ENCODE measurements at regions not wholly inside any gene's neighbourhood (a gene's known extent, or its start where the extent isn't known, plus 50 kb on each side); places are given as distances from the start of the nearest gene placed in this dataset.
"Not testable (repeated sequence)": the region's sequence is repeated elsewhere in the genome, so short reads cannot be mapped to it uniquely, and the experiment has no call there.

DNA sequence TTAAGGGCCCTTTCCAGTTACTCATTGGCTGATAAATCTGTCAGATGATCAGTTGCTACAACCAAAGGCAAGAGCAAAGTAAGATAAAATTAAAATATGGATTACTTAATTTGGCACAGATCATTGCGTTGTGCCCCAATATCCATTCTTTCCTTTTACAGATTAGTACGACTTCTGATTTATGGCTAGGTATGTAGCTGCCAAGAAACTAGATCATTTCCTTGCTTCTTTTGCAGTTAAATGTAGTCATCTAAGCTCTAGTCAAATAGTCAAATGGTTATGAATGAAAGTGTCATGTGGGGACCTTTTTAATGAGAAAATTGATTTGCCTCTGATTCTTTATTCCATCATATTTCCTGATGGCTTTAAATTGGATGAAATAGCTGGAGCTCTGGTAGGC is 1039.9 kb upstream of the FLRT2 start:
- DNase-seq (ENCODE audit: low read depth in 2 of 2) = no peak

DNA sequence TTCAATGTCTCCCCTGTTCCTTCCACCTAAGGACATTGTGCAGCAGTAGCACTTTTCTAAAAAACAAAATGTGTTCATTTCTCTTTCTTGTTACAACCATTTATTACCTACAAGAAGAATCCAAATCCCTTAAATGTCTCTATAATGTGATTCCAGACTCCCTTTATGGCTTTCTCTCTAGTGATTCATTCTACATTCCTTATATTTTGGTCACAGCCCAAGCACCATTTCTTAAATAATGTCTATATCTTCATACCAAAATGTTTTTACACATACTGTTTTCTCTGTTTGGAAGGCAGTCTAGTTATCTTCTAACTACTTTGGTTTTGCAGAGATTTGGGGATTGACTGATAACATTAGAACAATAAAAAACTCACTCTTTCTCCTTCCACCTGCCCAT is 1037.3 kb upstream of the FLRT2 start:
- DNase-seq (ENCODE audit: low read depth in 2 of 2) = no peak

DNA sequence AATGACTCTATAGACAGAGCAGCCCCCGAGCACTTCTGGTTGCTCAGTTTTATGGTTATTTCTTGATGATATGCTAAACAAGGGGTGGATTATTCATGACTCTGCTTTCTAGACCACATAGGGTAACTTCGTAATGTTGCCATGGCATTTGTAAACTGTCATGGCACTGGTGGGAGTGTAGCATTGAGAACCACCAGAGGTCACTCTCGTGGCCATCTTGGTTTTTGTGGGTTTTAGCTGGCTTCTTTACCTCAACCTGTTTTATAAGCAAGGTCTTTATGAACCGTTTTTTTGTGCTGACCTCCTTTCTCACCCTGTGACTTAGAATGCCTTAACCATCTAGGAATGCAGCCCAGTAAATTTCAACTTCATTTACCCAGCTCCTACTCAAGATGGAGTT is 1036.2 kb upstream of the FLRT2 start:
- no peak for DNase-seq (ENCODE audit: low read depth in 2 of 2)

DNA sequence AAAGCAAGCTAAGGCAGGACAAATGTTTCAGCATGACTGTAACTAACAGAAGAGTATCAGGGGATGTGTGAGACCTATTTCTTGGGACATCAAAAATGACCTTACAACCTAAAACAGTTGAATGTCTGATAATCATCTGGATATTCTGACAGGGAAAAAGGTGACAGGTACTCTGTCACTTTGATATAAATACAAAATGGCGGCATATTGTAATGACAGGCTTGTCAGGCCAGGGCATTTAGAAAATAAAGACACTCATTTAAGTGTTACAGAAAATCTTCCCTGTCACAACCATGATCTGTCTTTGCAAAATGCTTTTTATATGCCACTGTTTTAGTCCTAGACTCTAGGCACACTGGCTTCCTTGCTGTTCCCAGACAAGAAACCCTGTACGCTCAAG is 1033.3 kb upstream of the FLRT2 start:
- no peak for DNase-seq (ENCODE audit: low read depth in 2 of 2)

DNA sequence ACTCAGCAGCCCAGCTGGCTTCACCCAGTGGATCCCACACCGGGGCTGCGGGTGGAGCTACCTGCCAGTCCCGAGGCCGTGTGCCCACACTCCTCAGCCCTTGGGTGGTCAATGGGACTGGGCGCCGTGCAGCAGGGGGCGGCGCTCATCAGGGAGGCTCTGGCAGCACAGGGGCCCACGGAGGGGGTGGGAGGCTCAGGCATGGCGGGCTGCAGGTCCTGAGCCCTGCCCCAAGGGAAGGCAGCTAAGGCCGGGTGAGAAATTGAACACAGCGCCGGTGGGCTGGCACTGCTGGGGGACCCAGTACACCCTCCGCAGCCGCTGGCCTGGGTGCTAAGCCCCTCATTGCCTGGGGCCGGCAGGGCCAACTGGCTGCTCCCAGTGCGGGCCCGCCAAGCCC is 1017.1 kb upstream of the FLRT2 start:
- not testable (repeated sequence) for DNase-seq (ENCODE audit: low read depth in 2 of 2)

DNA sequence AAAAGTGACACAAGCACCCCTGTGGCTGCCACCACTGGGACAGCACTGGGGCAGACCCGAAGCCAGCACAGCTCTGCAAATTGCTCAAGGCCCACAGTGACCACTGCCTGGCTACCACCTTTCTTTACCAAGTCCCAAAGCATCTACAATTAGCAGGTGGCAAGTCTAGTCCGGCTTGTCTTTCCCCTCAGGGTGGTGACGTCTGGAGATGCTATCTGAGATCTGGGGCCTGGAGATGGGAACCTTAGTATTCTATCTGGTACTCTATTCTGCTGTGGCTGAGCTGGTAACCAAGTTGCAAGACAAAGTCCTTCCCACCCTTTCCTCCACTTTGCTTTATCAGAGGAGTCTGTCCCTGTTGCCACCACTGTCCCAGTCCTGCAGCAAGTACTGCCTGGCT is 1010.1 kb upstream of the FLRT2 start:
- no peak for DNase-seq (ENCODE audit: low read depth in 2 of 2)

DNA sequence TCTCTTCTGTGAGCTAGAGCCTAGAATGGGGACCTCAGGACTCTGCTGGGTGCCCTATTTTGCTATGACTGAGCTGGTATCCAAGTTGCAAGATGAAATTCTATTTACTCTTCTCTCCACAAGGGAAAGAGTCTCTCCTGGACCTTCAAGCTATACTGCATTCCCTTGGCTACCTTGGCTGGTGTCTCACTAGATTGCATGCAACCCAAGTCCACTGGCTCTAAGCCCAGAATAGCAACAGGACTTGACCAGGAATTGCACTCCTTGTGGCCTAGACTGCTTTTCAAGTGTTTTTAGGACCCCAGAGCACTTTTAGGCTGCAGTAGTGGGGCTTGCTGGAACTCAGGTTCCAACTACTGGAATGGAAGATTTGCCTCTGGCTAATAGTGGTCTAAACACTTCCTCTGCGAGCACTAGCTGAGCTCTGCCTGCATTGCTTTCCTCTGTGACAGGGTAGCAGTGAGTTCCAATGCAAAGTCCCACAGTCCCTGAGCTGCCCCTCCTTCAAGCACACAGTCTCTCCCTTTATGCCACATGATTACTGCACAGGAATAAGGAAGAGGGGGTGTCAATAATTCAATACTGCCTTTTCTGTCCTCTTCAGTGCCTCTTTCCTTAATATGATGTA is 1009.1 kb upstream of the FLRT2 start:
- DNase-seq (ENCODE audit: low read depth in 2 of 2) = no peak

DNA sequence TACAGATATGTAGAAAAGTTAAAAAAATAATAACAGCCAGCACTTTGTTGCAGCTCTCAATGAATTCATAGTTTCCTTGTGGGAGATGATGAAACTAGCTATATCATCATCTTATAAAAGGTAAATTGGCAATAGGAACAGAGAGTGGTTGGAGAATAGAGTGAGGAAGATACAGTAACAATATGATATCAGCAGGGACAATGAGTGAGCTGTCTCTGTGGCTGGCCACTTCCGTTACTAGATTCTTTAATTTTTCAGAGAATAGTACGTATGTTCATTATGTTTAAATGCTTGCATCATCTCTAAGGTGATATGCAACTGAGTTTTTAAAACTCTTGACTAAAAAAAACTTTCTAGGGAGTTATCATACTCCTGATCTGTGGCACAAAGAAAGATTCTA is 1006.2 kb upstream of the FLRT2 start:
- DNase-seq (ENCODE audit: low read depth in 2 of 2) = no peak

DNA sequence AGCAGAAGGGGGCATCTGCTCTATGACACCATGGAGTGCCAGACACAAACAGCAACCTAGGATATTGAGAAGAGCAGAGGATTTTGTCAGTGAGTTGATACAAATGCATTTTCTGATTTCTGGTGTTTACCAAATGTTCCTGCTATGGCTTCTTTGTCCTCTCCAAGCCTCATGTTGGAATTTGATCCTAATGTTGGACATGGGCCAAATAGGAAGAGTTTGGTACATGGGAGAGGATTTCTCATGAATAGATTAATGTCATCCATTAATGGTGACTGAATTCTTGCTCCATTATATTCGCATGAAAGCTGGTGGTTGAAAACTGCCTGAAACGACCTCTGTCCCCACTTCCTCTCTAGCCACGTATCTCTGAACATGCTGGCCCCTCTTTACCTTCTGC is 1002.2 kb upstream of the FLRT2 start:
- no peak for DNase-seq (ENCODE audit: low read depth in 2 of 2)

DNA sequence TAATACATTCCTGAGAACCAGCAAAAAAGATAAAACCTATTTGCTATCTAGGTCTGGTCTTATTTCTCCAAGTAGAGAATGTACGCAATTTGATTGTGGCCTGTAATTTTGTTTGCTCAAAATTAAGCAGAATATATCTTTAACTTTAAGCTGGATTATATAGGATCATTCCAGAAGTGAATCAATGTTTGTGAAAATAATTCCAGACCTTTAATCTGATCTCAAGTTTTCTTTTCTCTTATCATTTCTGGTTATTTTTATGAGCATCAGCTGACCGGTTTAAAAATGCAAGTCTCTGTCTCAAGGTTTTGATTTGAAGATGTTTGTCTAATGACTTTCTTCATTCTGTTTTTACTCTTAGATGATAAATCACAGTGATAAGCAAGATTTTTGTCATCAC is 997.9 kb upstream of the FLRT2 start:
- DNase-seq (ENCODE audit: low read depth in 2 of 2) = no peak

DNA sequence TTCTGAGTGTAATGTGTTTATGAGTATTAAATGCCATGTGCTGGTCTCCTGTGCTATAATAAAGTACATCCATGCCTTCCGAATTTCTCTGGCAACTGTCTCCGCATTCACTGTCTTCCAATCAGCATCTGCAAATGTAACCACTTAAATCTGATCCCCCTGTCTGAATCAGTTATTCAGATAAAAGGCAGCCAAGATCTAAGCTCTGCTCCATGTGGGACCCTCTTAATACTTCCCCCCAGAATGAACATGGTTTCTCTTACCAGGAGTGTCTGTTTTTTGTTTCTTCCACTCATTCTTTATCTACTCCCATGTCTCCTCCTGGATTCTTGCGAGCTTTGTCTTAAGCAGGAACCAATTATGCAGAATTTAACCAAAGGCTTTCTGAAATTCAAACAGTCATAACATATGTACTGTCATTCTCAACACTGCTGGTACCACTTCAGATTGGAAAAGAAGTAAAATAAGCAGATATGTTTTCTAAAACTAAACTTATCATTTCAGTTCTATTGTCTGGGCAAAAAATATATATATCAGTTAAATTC is 996.7 kb upstream of the FLRT2 start:
- DNase-seq (ENCODE audit: low read depth in 2 of 2) = no peak

DNA sequence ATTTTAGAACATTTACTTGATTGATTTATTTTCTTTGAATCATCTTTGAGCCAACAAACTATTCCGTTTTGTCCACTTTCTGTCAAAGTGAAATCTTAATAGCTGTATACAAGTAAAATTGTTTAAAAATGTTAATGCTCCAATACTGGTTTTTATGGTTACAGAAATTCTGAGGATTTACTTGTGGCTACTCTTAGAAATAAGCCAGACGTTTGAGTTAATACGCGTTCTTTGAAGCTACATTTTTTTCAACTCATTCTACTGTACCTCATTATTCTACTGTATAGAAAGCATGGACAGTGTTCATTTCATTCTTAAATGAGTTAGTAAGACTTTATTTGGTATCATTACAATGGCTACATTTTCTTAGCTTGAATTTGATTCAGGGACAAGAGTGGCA is 996.2 kb upstream of the FLRT2 start:
- no peak for DNase-seq (ENCODE audit: low read depth in 2 of 2)

DNA sequence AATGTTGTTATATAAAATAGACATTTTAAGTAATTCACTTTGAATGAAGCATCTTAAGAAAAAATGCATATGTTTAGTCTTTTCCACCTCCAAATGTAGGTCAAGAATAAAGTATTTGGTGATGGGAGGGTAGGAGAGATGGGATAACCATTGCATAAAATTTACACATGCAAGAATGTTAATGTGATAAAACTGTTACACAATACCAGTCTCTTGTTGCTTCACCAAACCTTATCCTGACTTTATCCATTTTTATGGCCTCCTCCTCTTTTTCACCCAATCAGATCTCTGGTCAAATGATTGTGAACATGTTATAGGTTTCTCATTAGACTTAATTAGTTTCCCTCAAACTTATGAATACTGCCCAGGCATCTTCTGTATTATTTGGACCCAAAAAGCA is 994.5 kb upstream of the FLRT2 start:
- no peak for DNase-seq (ENCODE audit: low read depth in 2 of 2)

DNA sequence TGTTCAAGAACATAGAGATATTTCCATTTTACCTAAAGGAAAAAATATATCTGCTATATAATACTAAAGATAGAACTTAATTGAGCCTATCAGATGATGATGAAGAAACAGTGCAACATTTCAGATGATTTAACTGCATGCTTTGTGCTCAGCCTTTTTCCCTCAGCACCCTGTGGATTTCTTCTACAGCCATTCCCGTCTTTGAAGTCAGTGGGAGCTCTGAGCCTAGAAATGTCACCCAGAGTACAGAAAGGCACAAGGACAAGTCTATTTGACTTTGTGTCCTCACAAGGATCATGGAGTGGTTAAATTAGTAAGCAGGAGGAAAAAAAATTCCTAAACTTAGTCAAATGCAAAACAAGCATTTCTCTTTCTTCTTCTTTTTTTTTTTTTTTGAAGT is 994.0 kb upstream of the FLRT2 start:
- DNase-seq (ENCODE audit: low read depth in 2 of 2) = no peak

DNA sequence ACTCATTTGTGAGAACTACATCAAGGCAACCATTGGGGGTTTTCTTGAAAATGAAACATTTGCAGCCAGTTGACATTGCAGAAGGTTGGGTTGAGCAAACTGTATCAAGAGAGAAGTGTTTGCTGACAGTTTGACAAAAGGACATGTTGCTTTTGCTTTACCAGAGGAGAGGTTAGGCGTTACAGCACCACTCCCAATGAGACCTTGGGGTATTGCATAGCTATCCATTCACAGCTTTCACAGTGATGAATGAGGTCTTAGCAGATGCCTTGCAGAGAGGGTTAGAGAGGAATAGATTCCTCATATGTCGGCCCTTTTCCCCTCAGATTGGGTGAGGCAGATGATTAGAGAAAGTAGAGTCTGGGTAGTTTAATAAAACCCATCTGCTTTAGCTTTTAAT is 988.9 kb upstream of the FLRT2 start:
- no peak for DNase-seq (ENCODE audit: low read depth in 2 of 2)

DNA sequence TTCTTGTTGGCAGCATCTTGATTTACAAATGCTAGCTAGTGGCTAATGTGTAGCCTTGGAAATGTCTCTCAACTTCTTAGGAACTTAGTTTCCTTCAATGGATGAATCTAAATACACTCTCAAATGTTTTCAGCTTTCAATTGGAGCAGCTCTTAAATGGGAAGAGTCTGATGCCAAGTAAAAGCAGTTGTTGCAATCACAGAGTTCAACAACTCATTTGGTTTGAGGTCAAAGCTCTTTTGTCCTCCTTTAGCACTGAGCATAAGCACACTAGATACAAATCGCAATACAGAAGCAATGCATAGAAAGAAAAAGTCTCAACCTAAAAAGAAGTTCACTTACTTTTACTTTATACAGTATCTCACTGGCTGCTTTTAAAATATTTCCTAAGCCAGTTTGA is 986.1 kb upstream of the FLRT2 start:
- DNase-seq (ENCODE audit: low read depth in 2 of 2) = no peak

DNA sequence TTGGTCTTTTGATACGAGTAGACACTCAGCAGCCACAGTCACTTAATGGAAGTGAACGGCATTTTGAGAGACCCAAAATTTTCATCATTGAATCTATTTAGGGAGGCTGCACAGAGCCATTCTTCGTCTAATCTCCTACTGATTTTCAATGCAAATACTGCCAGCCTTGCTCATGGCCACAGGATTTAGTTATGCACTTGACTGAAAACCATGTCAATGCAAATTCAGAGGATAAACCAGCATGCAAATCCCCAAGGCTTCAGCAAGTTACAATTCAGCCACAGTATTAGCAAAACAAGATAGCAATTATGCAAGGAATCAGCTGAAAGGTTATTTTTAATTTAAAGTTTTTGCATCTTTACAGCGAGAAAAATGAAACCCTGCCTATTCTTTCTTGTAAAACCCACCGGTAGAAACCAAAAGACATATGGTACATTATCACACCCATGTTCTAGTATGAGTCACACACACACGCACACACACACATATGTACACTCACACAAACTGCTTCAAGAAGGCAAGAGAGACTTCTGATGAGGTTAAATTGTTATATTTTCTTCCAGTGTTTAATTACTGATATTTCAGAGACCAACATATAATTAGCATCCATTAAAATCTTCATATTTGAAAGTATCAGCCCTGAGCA is 985.3 kb upstream of the FLRT2 start:
- DNase-seq (ENCODE audit: low read depth in 2 of 2) = no peak

DNA sequence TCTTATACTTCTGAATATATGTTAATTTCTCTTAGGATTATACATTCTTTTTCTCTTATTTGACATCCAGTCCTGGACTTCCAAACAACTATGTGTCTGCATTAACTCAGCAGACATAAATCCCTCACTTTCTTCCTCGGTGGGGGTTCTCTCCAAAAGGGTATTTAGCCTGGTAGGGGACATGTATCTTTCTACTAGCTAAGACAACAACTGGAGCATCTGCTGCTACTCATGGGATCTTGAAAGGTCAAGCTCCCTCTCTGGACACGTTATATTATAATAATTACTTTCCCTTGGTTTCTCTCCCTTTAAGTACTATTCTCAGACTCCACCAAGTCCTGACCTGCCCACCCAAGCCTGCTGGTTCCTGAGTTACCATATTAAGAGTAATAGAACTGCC is 983.7 kb upstream of the FLRT2 start:
- no peak for DNase-seq (ENCODE audit: low read depth in 2 of 2)

DNA sequence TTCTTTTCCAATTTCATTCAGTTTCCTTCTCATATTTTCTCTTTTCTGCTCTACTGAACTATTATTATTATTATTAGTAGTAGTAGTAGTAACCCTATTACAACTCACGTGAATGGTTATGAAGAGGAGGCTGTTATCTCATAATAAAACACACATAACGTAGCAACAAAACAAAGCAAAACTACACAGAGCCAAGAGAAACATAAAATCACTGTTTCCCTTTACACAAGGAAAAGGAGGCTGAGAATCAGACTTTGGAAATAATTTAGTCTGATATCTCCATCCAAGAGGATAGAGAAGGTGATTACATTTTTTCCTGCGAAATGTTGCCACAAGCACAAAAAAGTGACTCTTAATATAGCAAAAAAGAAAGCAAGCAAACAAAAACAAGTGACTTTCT is 975.8 kb upstream of the FLRT2 start:
- DNase-seq (ENCODE audit: low read depth in 2 of 2) = no peak

DNA sequence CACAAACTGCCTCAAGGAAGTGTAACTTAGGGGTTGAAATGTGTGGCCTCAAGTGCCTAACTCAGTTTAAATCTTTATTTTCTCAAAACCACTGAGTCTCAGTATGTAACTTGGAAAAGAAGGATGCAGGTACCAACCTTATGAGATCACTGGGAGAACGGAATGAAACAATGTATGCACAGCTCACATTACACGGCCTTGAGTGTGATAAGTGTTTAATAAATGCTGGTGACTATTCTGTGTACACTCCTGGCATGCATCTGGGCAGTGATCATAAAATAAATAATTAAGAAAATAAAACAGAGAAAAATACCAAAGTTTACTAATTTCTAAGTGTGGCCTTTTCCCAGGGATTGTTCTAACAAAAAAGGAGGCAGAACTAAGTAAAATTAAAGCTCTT is 974.5 kb upstream of the FLRT2 start:
- DNase-seq (ENCODE audit: low read depth in 2 of 2) = no peak

DNA sequence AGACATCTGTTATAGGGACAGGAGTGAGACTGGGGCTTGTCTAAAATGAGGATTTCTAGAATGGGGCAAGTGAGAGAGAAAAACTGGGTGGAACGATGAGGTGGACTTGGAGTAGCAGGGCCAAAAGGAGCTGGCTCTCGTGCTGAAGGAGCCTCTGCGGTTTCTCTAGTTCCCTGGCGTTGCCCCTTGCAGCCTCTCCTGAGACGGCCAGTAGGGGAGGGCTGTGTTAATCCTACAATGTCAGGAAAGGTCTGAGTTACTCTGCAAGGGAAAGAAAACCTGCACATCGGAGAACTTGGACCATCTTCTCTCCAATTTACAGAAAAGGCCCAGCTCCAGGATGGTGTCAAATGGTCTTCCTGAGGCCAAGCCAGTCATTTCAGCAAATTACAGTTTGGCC is 963.8 kb upstream of the FLRT2 start:
- DNase-seq (ENCODE audit: low read depth in 2 of 2) = no peak

DNA sequence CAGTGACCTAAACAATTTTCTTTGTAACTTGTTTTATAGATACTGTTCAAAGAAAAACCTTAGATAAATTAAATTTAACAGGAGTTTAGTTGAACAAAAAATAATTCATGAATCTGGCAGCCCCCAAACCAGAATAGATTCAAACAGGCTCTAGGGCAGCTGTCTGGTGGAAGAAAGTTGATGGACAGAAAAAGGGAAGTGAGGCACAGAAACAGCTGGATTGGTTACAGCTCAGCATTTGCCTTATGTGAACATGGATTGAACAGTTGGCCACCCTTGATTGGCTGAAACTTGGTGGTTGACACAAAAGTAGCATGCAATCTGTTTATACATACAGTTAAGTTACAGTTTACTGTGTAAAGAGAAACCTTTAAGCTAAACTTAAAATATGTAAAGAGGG is 954.3 kb upstream of the FLRT2 start:
- no peak for DNase-seq (ENCODE audit: low read depth in 2 of 2)

DNA sequence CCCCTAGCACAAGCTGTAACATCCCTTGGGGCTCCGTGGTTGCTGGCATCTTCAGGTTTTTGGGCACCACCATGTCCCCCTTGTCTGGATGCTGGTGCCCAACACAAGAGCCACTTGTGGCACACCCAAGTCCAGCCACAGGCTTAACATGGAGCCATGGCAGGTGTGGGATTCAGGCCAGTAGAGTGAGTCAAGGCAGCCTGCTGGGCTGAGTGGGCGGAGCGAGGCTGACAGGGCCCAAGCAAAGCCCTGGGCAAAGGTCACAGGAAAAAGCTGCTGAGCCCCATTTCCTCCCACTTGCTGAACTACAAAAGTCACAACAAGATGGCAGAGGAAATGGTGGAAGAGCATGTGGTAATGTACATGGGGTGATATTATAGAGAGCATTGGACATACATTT is 950.7 kb upstream of the FLRT2 start:
- no peak for DNase-seq (ENCODE audit: low read depth in 2 of 2)

DNA sequence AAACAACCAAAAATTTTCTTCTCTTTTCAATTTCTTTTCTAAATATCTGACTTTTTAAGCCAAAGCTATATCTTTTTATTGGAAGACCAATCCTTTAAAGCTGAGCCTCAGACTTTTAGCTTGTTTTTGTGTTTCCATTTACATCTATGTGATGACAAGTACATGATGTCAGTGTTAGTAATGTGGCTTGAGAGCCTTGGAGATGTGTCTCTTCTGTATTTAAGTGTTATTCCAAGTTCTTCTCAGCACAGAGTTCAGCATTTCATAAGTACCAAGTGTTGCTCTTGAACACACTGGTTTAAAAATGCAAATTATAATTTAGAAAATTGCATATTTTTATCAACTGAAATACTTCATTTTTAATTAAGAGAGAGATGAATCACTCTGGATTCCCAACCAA is 948.9 kb upstream of the FLRT2 start:
- no peak for DNase-seq (ENCODE audit: low read depth in 2 of 2)

Data from stimulated activated CD8-positive, alpha-beta memory T cell treated with anti-CD3 and anti-CD28 coated beads, Interleukin-2, amount 100 ng/mL, for 48 hours (primary cell).